HG03097 (cell line): ENCODE measurements at regions not wholly inside any gene's neighbourhood (a gene's known extent, or its start where the extent isn't known, plus 50 kb on each side); places are given as distances from the start of the nearest gene placed in this dataset.
"Not testable (repeated sequence)": the region's sequence is repeated elsewhere in the genome, so short reads cannot be mapped to it uniquely, and the experiment has no call there.

ENCODE experiments used
- ATAC-seq: cut with Tn5 transposase; IDR thresholded peaks from one replicate; pipeline ENCODE4 v1.9.1; 2021; ENCODE audit not compliant: unreplicated experiment, low FRiP score

DNA sequence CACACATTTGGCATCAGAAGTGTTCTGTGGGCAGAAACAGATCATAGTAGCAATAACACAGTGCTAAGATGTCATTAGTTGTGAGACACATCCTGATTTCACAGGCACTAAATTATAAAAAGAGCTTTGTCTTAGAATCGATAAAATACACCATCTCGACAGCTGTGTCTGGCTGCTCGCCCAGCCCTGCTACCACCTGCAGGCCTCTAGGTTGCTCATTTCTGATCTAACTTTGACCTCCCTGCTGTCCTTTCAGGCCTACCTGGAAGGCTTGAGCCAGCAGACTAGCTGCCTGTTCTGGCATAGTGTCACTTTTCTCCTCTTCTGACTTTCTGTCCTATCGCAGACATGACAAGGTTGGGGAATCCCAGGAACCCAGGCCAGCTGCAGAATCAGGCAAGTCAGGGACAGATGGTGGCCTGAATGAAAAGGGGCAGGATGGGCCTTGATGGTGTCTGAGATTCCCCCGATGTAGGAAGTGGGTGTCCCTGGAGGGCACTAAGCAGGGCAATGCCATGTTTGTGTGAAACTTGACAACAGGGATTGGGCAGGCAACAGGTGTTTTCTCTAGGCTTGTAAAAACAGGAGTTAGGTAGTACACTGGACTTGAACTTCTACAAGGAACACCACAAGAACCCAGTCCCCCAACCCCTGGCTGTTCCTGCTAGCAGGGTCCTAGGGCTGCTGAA, 66.6 kb upstream of the RHOU start:
- no peak for ATAC-seq

- ATAC-seq: no peak
Observed at GRCh38 chr1:228669242-228669585, 66.1 kb upstream of the RHOU start.

GRCh38 chr1:228681076-228681565, 54.2 kb upstream of the RHOU start:
- not testable (repeated sequence) for ATAC-seq

- no peak for ATAC-seq
Observed at GRCh38 chr1:228683428-228683827, 51.9 kb upstream of the RHOU start.

GRCh38 chr1:228684607-228685006, 50.7 kb upstream of the RHOU start:
- ATAC-seq: no peak

- no peak for ATAC-seq
Observed at GRCh38 chr1:228685081-228685660, 50.1 kb upstream of the RHOU start.
